Vagina (tissue), 2 donors: ENCODE measurements at regions not wholly inside any gene's neighbourhood (a gene's known extent, or its start where the extent isn't known, plus 50 kb on each side); places are given as distances from the start of the nearest gene placed in this dataset.

Source experiments
- CTCF ChIP-seq, 3 experiments: fragments of 450-650 bp in 2 of 3; fragments of 200-600 bp in 1 of 3; sonication (generic) in 1 of 3; IDR thresholded peaks; one replicate each; pipeline ENCODE4 v1.5.1; 2017 to 2019; ENCODE audit warnings: antibody characterized with exemption in 3 of 3, mild to moderate bottlenecking in 2 of 3, moderate library complexity in 2 of 3
- POLR2A ChIP-seq, 2 donors: fragments of 450-650 bp; IDR thresholded peaks; one replicate each; pipeline ENCODE4 v1.6.1; 2017; ENCODE audit warnings: antibody characterized with exemption in 2 of 2, mild to moderate bottlenecking in 2 of 2, moderate library complexity in 2 of 2
- POLR2AphosphoS5 ChIP-seq, 2 donors: sonication (generic); formaldehyde crosslinking; IDR thresholded peaks; one replicate each; pipeline ENCODE4 v1.9.0; 2017; ENCODE audit warnings: antibody characterized with exemption in 2 of 2, mild to moderate bottlenecking in 2 of 2, low read depth in 1 of 2; ENCODE audit not compliant: insufficient read depth in 1 of 2

- TF ChIP-seq CTCF (IDR thresholded peaks at IDR 0.05) = no peak
- no peak for TF ChIP-seq POLR2A (IDR thresholded peaks at IDR 0.05)
- TF ChIP-seq POLR2AphosphoS5 (IDR thresholded peaks at IDR 0.05; ENCODE audit: insufficient read depth in 1 of 2, low read depth in 1 of 2) = no peak
Observed at GRCh38 chr16:80366023-80366422, 174.8 kb upstream of the DYNLRB2 start.
